Uterus (tissue), 2 donors: ENCODE measurements at regions not wholly inside any gene's neighbourhood (a gene's known extent, or its start where the extent isn't known, plus 50 kb on each side); places are given as distances from the start of the nearest gene placed in this dataset.

Experiments
- CTCF ChIP-seq, 4 experiments: fragments of 200-600 bp in 2 of 4; fragments of 450-650 bp in 2 of 4; sonication (generic) in 2 of 4; IDR thresholded peaks; one replicate each; pipeline ENCODE4 v1.5.1; 2016 to 2019; ENCODE audit warnings: antibody characterized with exemption in 4 of 4, mild to moderate bottlenecking in 2 of 4, moderate library complexity in 1 of 4
- POLR2A ChIP-seq, 2 donors: fragments of 450-650 bp; IDR thresholded peaks; one replicate each; pipeline ENCODE4 v1.6.1; 2016; ENCODE audit warnings: antibody characterized with exemption in 2 of 2, mild to moderate bottlenecking in 1 of 2, moderate library complexity in 1 of 2

DNA sequence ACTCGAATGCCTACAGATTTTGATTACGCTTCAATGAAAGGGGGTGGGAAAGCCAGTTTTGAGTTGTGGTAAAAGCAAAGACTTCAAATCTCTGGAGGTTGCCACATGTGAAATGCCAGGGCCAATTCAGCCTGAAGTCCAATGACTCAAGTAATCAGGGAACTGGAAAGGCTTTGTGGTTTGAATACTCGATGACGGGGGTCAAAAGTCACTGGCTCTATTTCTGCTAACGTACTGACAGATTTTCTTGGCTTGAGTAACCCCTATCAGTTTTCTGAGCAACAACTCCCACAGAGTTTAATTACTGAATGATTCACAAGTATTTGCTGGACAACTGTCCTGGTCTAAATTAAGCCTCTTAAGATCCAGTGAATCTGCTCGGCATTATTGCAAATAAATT is 152.2 kb downstream of the SIPA1L2 start:
- no peak for TF ChIP-seq POLR2A (IDR thresholded peaks at IDR 0.05)
- no peak for TF ChIP-seq CTCF (IDR thresholded peaks at IDR 0.05)
